SK-N-SH (cell line): ENCODE measurements at regions not wholly inside any gene's neighbourhood (a gene's known extent, or its start where the extent isn't known, plus 50 kb on each side); places are given as distances from the start of the nearest gene placed in this dataset.

ENCODE experiments used
- CTCF ChIA-PET: fragments of 300-600, 350-600 bp; formaldehyde crosslinking; extraction: SDS; loops from one replicate; lab custom pipeline; 2021; lab: Yijun Ruan, JAX
- POLR2A ChIA-PET: fragments of 350-600 bp; sonication (Branson Sonifier 250); formaldehyde crosslinking; extraction: SDS; loops from one replicate; lab custom pipeline; 2020; ENCODE audit warnings: antibody characterized with exemption, inconsistent platforms; lab: Yijun Ruan, JAX
- DNase-seq: peaks from one replicate; pipeline ENCODE4 v3.0.0; 2012
- H2AFZ ChIP-seq: fragments of 200-600 bp; sonication (generic); 2 replicates; pipeline ENCODE4 v1.8.1; 2016; ENCODE audit warnings: antibody characterized with exemption, mild to moderate bottlenecking, low read depth
- H3F3A ChIP-seq: fragments of 200-600 bp; sonication (generic); replicated peaks from 2 replicates; pipeline ENCODE3; 2016; ENCODE audit warnings: antibody characterized with exemption, mild to moderate bottlenecking; ENCODE audit not compliant: insufficient read depth
- H3K27ac ChIP-seq, 2 experiments: fragments of 200-500 bp in 1 of 2; fragments of 200-600 bp in 1 of 2; sonication (Bioruptor generic) in 1 of 2; sonication (generic), shearing (Covaris generic) in 1 of 2; 2 replicates each; pipeline versions ENCODE4 v1.5.1 to v1.6.1; 2014 to 2016; ENCODE audit warnings: low read depth in 2 of 2, inconsistent platforms in 1 of 2, low read length in 1 of 2, mild to moderate bottlenecking in 1 of 2, mixed read lengths in 1 of 2
- H3K27me3 ChIP-seq: fragments of 200-600 bp; sonication (generic), shearing (Covaris generic); 2 replicates; pipeline ENCODE4 v1.6.1; 2016; ENCODE audit warnings: mixed run types; ENCODE audit not compliant: insufficient read depth
- H3K36me3 ChIP-seq, 2 experiments: fragments of 200-500 bp in 1 of 2; fragments of 200-600 bp in 1 of 2; sonication (Bioruptor generic) in 1 of 2; sonication (generic) in 1 of 2; replicated peaks in 1 of 2; 2 replicates each; pipeline versions ENCODE3 to v1.5.1; 2014 to 2016; ENCODE audit warnings: low read length in 1 of 2, mild to moderate bottlenecking in 1 of 2; ENCODE audit not compliant: insufficient read depth in 2 of 2, control insufficient read depth in 1 of 2
- H3K4me1 ChIP-seq, 2 experiments: fragments of 200-500 bp in 1 of 2; fragments of 200-600 bp in 1 of 2; sonication (Bioruptor generic) in 1 of 2; sonication (generic), shearing (Covaris generic) in 1 of 2; 2 replicates each; pipeline versions ENCODE4 v1.5.1 to v1.6.1; 2014 to 2016; ENCODE audit warnings: low read depth in 1 of 2, low read length in 1 of 2, mixed run types in 1 of 2; ENCODE audit not compliant: insufficient read depth in 2 of 2, control insufficient read depth in 1 of 2
- H3K4me2 ChIP-seq: fragments of 200-600 bp; sonication (generic), shearing (Covaris generic); 2 replicates; pipeline ENCODE4 v1.6.1; 2017; ENCODE audit warnings: mixed run types
- H3K4me3 ChIP-seq, 2 experiments: fragments of 200-500 bp in 1 of 2; fragments of 200-600 bp in 1 of 2; sonication (Bioruptor generic) in 1 of 2; sonication (generic), shearing (Covaris generic) in 1 of 2; 2 replicates each; pipeline versions ENCODE4 v1.5.1 to v1.8.1; 2014 to 2016; ENCODE audit warnings: low read depth in 2 of 2, inconsistent platforms in 1 of 2, low read length in 1 of 2, mild to moderate bottlenecking in 1 of 2, mixed read lengths in 1 of 2, moderate library complexity in 1 of 2
- H3K79me2 ChIP-seq: fragments of 200-600 bp; sonication (generic); 2 replicates; pipeline ENCODE4 v1.8.1; 2017; ENCODE audit warnings: mild to moderate bottlenecking; ENCODE audit not compliant: insufficient read depth
- H3K9ac ChIP-seq: fragments of 200-600 bp; sonication (generic); 2 replicates; pipeline ENCODE4 v1.6.1; 2017; ENCODE audit warnings: mixed run types
- H3K9me2 ChIP-seq: fragments of 200-600 bp; sonication (generic); 2 replicates; pipeline ENCODE4 v1.6.1; 2017; ENCODE audit warnings: mixed run types
- H3K9me3 ChIP-seq: fragments of 200-600 bp; sonication (generic); 2 replicates; pipeline ENCODE4 v1.6.1; 2017; ENCODE audit warnings: mixed run types, mild to moderate bottlenecking, moderate library complexity
- H4K20me1 ChIP-seq: fragments of 200-600 bp; sonication (generic); 2 replicates; pipeline ENCODE4 v1.6.1; 2017; ENCODE audit warnings: mild to moderate bottlenecking, mixed run types; ENCODE audit not compliant: insufficient read depth
- ELF1 ChIP-seq: IDR thresholded peaks from 2 replicates; pipeline ENCODE4 v1.4.0; 2012
- EZH2phosphoT487 ChIP-seq: fragments of 200-600 bp; sonication (generic); IDR thresholded peaks from 2 replicates; pipeline ENCODE4 v1.6.1; 2017; ENCODE audit warnings: low read depth, mixed run types, mild to moderate bottlenecking, antibody characterized with exemption, moderate library complexity, borderline replicate concordance
- FOSL2 ChIP-seq: IDR thresholded peaks from 2 replicates; pipeline ENCODE4 v1.4.0; 2012; ENCODE audit warnings: low read depth, mild to moderate bottlenecking, moderate library complexity, borderline replicate concordance
- FOXJ3 ChIP-seq: sonication (generic); formaldehyde crosslinking; IDR thresholded peaks from 2 replicates; pipeline ENCODE4 v1.5.1; 2020; ENCODE audit warnings: mild to moderate bottlenecking, missing genetic modification reagents
- FOXM1 ChIP-seq: IDR thresholded peaks from 2 replicates; pipeline ENCODE4 v1.4.0; 2012; ENCODE audit warnings: low read depth, mild to moderate bottlenecking
- GATA2 ChIP-seq: sonication (generic); formaldehyde crosslinking; IDR thresholded peaks from 2 replicates; pipeline ENCODE4 v1.5.0; 2020; ENCODE audit warnings: mild to moderate bottlenecking, missing genetic modification reagents
- JUND ChIP-seq: IDR thresholded peaks from 2 replicates; pipeline ENCODE4 v1.4.0; 2012
- MXI1 ChIP-seq: IDR thresholded peaks from 2 replicates; pipeline ENCODE4 v1.6.1; 2012; ENCODE audit warnings: mild to moderate bottlenecking, low read depth, low read length, improper control_type of control experiment
- POLR2AphosphoS5 ChIP-seq: IDR thresholded peaks from 2 replicates; pipeline ENCODE4 v1.6.1; 2012; ENCODE audit warnings: low read depth, low read length
- RCOR1 ChIP-seq: fragments of 150-350 bp; IDR thresholded peaks from 2 replicates; pipeline ENCODE4 v1.6.1; 2017; ENCODE audit warnings: antibody characterized with exemption, low read length
- RFX5 ChIP-seq: IDR thresholded peaks from 2 replicates; pipeline ENCODE4 v1.6.1; 2012; ENCODE audit warnings: mild to moderate bottlenecking, improper control_type of control experiment, low read length
- RXRA ChIP-seq: IDR thresholded peaks from 2 replicates; pipeline ENCODE4 v1.4.0; 2012; ENCODE audit warnings: low read depth, mild to moderate bottlenecking, borderline replicate concordance
- SIN3A ChIP-seq: IDR thresholded peaks from 2 replicates; pipeline ENCODE4 v1.6.1; 2012; ENCODE audit warnings: low read depth, mild to moderate bottlenecking, low read length, moderate library complexity, borderline replicate concordance
- SMC3 ChIP-seq: IDR thresholded peaks from 2 replicates; pipeline ENCODE4 v1.6.1; 2012; ENCODE audit warnings: low read depth, low read length, improper control_type of control experiment
- TEAD4 ChIP-seq: IDR thresholded peaks from 2 replicates; pipeline ENCODE4 v1.4.0; 2012; ENCODE audit warnings: mild to moderate bottlenecking, borderline replicate concordance; ENCODE audit not compliant: insufficient read depth
- YY1 ChIP-seq: IDR thresholded peaks from 2 replicates; pipeline ENCODE4 v1.4.0; 2012; ENCODE audit warnings: low read depth, mild to moderate bottlenecking
- WGBS: methylation state at CpG from one replicate; pipeline ENCODE4 v1.1.6; 2017; ENCODE audit warnings: low lambda C conversion rate; 5-methylcytosine and 5-hydroxymethylcytosine counted together
- TF ChIP-seq, protein P1 (sequence below): IDR thresholded peaks from 2 replicates; pipeline ENCODE4 v1.6.1; 2012; ENCODE audit warnings: mild to moderate bottlenecking, low read depth, low read length, moderate library complexity
- TF ChIP-seq, protein P2 (sequence below): IDR thresholded peaks from 2 replicates; pipeline ENCODE4 v1.4.0; 2012; ENCODE audit warnings: low read depth
- TF ChIP-seq, protein P3 (sequence below): fragments of 200-600 bp; sonication (generic); IDR thresholded peaks from 2 replicates; pipeline ENCODE4 v1.6.1; 2017; ENCODE audit warnings: antibody characterized with exemption, mild to moderate bottlenecking, moderate library complexity

DNA sequence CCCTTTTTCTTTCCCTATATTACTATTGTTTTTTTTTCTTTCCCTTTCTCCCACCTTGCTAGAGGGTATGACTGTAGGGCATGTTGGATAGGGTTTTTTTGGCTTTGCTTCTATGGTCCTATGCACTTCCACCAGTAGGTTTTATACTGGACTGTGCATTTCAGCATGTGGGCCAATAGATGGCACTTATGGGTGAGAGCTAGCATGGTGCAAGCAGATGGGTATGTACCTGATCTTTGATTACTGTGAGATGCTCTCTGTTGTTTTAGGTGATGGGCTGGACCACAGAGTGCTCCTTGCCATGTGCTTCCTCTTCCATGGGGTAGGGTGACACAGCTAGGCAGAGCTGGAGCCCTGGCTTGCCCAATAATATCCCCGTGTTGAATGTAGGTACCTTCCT lies 128.5 kb upstream of the CHD6 start:
- H3K36me3 ChIP-seq = no peaks in the 10 kb centered on the region
- H4K20me1 ChIP-seq = no peaks in the 10 kb centered on the region
- no peak overlapping the region for H3K4me2 ChIP-seq
- H3K4me1 ChIP-seq = peaks cover 0 to 26% of the 10 kb centered on the region in 2 experiments; a peak in 1 of 4 replicates
- TF ChIP-seq FOXM1 (no peak), SIN3A (no peak), TEAD4 (no peak), GATA2 (CRISPR knock-in tag) (no peak), RCOR1 (no peak), MXI1 (no peak), EZH2phosphoT487 (no peak), FOSL2 (no peak), SMC3 (no peak), YY1 (no peak), POLR2AphosphoS5 (no peak), RXRA (no peak), RFX5 (no peak), ELF1 (no peak), FOXJ3 (CRISPR knock-in tag) (no peak), JUND (no peak)
- TF ChIP-seq, protein P1, sequence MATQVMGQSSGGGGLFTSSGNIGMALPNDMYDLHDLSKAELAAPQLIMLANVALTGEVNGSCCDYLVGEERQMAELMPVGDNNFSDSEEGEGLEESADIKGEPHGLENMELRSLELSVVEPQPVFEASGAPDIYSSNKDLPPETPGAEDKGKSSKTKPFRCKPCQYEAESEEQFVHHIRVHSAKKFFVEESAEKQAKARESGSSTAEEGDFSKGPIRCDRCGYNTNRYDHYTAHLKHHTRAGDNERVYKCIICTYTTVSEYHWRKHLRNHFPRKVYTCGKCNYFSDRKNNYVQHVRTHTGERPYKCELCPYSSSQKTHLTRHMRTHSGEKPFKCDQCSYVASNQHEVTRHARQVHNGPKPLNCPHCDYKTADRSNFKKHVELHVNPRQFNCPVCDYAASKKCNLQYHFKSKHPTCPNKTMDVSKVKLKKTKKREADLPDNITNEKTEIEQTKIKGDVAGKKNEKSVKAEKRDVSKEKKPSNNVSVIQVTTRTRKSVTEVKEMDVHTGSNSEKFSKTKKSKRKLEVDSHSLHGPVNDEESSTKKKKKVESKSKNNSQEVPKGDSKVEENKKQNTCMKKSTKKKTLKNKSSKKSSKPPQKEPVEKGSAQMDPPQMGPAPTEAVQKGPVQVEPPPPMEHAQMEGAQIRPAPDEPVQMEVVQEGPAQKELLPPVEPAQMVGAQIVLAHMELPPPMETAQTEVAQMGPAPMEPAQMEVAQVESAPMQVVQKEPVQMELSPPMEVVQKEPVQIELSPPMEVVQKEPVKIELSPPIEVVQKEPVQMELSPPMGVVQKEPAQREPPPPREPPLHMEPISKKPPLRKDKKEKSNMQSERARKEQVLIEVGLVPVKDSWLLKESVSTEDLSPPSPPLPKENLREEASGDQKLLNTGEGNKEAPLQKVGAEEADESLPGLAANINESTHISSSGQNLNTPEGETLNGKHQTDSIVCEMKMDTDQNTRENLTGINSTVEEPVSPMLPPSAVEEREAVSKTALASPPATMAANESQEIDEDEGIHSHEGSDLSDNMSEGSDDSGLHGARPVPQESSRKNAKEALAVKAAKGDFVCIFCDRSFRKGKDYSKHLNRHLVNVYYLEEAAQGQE = no peak
- TF ChIP-seq, protein P2, sequence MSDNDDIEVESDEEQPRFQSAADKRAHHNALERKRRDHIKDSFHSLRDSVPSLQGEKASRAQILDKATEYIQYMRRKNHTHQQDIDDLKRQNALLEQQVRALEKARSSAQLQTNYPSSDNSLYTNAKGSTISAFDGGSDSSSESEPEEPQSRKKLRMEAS = no peak
- TF ChIP-seq, protein P3, sequence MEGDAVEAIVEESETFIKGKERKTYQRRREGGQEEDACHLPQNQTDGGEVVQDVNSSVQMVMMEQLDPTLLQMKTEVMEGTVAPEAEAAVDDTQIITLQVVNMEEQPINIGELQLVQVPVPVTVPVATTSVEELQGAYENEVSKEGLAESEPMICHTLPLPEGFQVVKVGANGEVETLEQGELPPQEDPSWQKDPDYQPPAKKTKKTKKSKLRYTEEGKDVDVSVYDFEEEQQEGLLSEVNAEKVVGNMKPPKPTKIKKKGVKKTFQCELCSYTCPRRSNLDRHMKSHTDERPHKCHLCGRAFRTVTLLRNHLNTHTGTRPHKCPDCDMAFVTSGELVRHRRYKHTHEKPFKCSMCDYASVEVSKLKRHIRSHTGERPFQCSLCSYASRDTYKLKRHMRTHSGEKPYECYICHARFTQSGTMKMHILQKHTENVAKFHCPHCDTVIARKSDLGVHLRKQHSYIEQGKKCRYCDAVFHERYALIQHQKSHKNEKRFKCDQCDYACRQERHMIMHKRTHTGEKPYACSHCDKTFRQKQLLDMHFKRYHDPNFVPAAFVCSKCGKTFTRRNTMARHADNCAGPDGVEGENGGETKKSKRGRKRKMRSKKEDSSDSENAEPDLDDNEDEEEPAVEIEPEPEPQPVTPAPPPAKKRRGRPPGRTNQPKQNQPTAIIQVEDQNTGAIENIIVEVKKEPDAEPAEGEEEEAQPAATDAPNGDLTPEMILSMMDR = no peak
- H3K9ac ChIP-seq = no peak overlapping the region
- no peak for DNase-seq
- ChIA-PET CTCF (interaction anchor here (4.5 to 6.7 kb wide), 2 partner anchors 8 to 12 kb away, joined by 30 to 44 read pairs; no protein-coding TSS in a partner anchor), POLR2A (no interaction called here)
- H3K27ac ChIP-seq = no peak overlapping the region
- no peaks in the 10 kb centered on the region for H3K9me2 ChIP-seq
- 17% methylated on average over 1 of the region's 1 CpG for WGBS
- H2AFZ ChIP-seq = no peak overlapping the region
- H3K4me3 ChIP-seq = no peak overlapping the region
- no peaks in the 10 kb centered on the region for H3F3A ChIP-seq
- no peaks in the 10 kb centered on the region for H3K9me3 ChIP-seq
- no peaks in the 10 kb centered on the region for H3K79me2 ChIP-seq
- no peaks in the 10 kb centered on the region for H3K27me3 ChIP-seq
